HG03565 (cell line): ENCODE measurements at regions not wholly inside any gene's neighbourhood (a gene's known extent, or its start where the extent isn't known, plus 50 kb on each side); places are given as distances from the start of the nearest gene placed in this dataset.
"Not testable (repeated sequence)": the region's sequence is repeated elsewhere in the genome, so short reads cannot be mapped to it uniquely, and the experiment has no call there.

Experiments
- ATAC-seq: cut with Tn5 transposase; IDR thresholded peaks from one replicate; pipeline ENCODE4 v1.9.1; 2021; ENCODE audit warnings: mild to moderate bottlenecking, moderate library complexity; ENCODE audit not compliant: unreplicated experiment

GRCh38 chr12:20009965-20010364 lies 358.4 kb upstream of the PDE3A start:
- not testable (repeated sequence) for ATAC-seq

DNA sequence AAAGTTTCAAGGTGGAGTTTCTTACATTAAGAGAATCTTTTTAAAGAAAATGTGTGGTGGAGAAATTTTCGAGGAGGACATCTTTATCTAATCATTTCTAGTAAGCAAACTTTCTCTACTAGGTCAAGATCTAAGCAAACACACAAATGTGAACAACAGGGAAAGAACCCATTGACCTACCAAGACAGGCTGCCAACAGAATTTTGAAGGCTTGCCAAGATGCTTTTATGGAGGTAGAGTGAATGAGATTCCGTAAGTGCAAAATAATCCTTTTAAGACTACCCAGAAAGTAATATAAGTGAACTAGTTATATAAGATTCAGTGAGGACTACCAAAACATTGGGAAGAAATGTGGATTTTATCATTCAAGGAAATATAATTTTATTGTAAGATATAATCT lies 357.1 kb upstream of the PDE3A start:
- ATAC-seq: no peak

DNA sequence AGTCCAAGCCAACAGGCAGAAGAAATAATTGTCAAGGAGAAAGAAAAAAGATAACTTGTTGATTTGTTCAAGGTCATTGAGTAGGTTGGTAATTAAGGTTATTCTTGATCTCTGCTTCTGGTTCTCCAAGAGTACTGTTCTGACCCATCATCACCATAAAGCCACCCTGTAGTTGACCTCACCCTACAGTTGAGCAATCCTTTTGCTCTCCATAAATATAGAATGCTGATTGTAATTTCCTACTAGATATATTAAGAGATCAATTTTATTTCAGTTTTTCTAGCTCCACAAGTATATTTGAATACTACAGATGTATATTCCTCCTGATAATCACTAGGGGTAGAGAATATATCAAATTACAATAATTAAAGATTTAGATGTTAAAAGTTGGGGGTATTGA lies 350.5 kb upstream of the PDE3A start:
- no peak for ATAC-seq

GRCh38 chr12:20018406-20018805 lies 349.9 kb upstream of the PDE3A start:
- no peak for ATAC-seq

- no peak for ATAC-seq
These were observed 344.1 kb upstream of the PDE3A start for GRCh38 chr12:20024194-20024593.

DNA sequence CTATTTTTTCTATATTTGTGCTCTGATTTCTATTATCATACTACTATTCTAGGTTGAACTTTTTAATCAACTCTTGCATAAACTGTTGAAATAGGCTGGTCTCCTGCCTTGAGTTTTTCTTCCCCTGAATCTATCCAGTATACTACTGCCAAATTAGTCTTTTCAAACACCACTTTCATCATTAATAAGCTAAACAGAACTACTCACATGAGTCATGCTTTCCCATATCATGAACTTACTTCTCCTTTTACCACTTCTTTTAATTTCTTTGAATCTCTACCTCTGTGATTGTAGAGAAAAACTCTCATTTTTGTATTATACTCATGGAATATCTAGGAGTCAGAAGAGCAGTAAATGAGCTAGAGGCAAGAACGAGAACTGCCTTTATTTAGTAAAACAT lies 340.3 kb upstream of the PDE3A start:
- ATAC-seq: no peak

DNA sequence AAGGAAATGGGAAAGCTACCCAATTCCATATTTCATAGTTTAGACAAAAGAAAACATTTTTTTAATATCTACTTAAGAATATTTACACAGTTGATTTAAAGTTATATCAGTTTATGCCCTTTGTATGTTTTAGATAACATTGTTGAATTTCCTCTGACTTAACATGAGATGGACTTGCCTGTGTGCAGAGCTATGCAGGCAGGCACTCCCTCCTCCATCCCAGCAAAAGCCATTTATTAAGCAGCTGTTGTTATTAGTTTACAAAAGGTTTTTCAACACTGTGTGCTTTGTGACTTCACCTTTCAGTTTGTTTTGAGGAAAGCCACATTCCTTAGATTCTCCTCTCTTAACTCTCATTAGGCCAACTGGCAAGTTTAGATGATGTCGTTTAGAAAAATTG lies 337.5 kb upstream of the PDE3A start:
- ATAC-seq: no peak

GRCh38 chr12:20039562-20039961 lies 328.8 kb upstream of the PDE3A start:
- ATAC-seq: no peak

DNA sequence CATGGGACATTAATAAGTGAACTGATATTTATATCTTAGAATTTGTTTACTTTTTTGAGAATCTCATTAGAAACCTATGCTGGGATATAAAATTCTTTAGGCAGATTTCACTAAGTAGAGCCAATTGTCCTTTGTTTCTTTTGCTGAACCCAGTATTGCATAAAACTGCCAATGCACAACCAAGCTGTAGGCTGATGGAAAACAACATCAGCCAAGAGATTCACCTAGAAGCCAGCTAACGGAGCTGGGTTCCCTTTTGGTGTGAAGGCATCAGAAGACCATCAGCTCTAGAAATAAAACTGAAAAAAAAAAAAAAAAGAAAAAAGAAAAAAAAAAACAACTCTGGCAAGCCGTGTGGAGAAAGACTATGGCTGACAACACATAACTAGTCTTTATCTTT lies 328.2 kb upstream of the PDE3A start:
- ATAC-seq: no peak

DNA sequence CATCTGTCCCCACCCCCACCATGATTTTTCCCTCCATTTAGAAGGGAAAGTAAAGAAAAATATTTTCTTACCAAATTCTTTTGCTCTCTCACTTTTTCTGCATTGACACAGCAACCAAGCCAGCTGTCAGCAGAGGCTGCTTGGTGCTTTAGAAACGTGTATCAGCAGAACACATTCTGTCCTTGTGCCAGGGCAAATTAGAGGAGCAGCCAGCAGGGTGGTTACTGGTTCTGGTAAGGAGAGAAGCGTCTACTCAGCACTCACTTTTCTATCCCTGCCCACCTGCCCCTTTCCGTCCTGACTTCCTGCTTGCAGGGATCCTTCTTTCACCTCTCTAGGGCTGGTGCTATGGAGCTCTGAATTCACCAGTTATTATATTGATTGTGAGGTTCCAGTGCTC lies 327.5 kb upstream of the PDE3A start:
- ATAC-seq: no peak

- ATAC-seq: no peak
These were observed 324.0 kb upstream of the PDE3A start for GRCh38 chr12:20044351-20044750.

DNA sequence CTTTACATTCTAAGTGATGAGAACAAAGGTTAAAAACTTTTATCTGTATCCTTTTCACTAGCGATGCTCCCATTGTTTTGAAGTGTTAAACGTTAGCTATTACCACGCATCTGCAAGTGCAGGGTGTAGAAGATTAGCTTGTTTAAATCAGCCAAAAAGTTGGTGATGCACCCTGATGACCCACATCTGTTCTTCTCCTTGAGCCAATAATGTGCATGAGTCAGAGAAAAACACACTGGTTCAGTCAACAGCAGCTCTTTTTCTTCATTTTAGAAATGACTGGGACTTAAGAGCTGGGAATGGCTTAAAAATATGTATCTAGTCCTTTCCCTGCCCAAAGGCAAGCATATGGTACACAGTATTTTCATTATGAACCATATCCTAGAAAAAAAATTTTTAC lies 323.5 kb upstream of the PDE3A start:
- ATAC-seq: no peak

- no peak for ATAC-seq
These were observed 320.4 kb upstream of the PDE3A start for GRCh38 chr12:20047901-20048300.

DNA sequence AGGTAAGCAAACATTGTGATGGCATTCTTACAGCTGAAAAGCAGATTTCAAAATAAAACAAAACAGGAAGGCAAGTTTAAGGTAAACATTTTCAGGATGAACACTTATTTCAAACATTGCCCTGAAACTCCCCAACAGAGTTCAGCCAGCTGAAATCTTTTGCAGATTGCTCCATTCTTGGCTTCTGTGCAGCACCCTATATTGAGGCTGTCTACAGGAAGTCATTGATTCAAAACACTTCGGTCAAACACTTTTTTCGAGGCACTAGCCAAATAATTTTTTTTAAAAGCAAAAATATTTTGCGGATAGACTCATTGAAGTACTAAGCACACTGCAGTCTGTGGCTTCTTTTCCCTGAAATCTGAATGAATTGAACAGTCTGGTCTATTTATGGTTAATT lies 318.1 kb upstream of the PDE3A start:
- no peak for ATAC-seq

DNA sequence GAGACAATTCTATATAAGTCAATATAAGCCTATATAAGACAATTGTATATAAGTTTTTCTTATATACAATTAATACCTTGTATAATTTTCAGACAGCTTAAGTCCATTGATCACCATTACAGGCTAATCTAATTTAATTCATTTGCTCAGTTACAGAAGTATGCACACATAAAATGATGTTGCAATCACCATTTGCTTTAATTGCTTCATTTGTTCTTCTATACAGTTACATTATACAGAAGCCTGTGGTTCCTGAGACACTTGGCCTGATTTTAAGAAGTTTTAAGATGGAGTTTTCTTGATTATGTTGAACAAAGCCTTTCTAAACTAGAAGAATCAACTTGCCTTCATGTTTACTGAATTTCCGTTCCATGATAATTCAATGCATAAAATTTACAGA lies 314.6 kb upstream of the PDE3A start:
- ATAC-seq: no peak

- ATAC-seq: no peak
These were observed 312.5 kb upstream of the PDE3A start for GRCh38 chr12:20055856-20056255.

DNA sequence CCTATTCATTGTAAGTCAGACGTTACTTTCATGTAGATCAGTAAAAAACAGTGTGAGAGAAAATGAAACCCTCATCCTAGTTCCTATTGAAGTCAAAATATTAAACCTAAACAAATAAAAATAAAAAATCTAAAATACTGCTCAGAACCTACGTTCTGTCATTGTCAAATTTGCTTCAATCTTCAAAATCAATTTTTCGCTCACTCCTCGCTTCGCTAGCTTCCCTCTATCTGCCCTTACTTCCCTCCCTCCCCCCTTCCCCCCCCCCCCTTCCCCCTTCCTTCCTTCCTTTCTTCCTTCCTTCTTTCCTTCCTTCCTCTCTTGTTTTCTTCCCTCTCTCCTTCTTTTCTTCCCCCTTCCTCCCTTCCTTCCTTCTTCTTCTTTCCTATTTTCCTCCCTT lies 310.9 kb upstream of the PDE3A start:
- no peak for ATAC-seq

DNA sequence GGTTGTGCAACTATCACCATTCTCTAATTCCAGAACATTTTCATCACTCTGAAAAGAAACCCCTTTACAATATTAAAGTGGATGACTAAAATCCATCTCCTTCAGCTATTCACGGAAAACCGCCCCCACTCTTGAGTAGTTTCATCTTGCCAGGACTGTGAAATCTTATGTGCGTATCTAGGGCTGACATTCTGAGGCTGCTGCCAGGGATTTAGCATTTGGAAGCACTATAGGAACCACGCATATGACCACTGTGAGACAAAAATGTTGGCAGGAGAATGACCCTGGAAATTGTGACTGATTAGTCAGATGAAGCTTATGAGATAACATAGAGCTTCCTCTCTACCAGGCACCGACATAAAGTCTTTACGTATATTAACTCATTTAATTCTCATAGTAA lies 305.2 kb upstream of the PDE3A start:
- ATAC-seq: no peak

DNA sequence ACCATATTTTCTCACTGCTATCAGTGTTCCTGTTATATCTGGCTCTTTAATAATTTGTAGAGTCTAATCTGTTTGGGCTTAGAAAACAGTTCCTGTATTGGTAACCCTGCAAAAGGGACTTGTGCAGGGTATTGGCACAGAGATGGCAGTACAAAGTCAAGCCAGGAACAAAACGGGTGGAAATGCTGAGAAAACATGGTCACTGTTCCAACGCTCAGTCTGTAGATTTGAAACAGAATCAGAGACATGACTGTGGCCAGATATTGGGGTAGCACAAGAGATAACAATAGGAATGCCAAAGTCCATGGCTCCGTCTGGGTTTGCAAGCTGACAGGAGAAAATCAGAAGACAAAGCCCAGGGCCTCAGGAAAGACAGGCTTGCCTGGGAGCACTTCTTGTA lies 290.7 kb upstream of the PDE3A start:
- ATAC-seq: no peak

DNA sequence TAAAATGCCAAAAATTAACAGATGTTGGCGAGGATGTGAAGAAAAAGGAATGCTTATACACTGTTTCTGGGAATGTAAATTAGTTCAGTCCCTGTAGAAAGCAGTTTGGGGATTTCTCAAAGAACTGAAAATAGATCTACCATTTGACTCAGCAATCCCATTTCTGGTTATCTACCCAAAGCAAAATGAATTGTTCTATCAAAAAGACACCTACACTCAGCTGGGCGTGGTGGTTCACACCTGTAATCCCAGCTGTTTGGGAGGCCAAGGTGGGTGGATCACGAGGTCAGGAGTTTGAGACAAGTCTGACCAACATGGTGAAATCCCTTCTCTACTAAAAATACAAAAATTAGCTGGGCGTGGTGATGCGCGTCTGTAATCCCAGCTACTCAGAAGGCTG lies 279.3 kb upstream of the PDE3A start:
- no peak for ATAC-seq

DNA sequence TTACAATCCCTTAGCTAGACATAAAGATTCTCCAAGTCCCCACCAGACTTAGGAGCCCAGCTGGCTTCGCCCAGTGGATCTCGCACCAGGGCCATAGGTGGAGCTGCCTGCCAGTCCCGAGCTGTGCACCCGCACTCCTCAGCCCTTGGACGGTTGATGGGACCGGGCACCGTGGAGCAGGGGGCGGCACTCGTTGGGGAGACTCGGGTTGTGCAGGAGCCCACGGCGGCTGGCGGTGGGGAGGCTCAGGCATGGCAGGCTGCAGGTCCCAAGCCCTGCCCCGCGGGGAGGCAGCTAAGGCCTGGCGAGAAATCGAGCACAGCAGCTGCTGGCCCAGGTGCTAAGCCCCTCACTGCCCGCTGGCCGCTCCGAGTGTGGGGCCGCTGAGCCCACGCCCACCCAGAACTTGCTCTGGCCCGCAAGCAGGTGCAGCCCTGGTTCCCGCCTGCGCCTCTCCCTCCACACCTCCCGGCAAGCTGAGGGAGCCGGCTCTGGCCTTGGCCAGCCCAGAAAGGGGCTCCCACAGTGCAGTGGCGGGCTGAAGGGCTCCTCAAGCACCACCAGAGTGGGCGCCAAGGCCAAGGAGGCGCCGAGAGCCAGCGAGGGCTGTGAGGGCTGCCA lies 275.0 kb upstream of the PDE3A start:
- not testable (repeated sequence) for ATAC-seq

GRCh38 chr12:20096430-20096829 lies 271.9 kb upstream of the PDE3A start:
- ATAC-seq: no peak

DNA sequence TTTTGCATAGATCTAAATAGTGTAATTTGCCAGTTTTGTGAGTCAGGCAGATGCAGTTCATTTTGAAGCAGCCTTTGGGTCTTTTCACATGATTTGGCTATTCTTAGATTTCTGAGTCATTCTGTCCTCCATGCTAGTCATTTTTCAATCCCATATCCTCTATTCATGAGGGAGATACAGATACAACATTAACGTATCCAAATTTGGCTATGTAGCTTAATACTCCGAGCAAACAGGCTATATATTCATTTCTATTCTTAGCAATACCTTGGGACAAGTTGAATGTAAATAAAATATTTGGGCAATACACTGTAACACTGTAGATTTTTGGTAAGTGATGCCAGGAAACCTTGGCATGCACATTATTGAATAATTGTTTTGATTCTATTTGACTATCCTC lies 270.7 kb upstream of the PDE3A start:
- ATAC-seq: peak; percentile 73
